ENCODE measurements at regions not wholly inside any gene's neighbourhood (a gene's known extent, or its start where the extent isn't known, plus 50 kb on each side); places are given as distances from the start of the nearest gene placed in this dataset.

DNA sequence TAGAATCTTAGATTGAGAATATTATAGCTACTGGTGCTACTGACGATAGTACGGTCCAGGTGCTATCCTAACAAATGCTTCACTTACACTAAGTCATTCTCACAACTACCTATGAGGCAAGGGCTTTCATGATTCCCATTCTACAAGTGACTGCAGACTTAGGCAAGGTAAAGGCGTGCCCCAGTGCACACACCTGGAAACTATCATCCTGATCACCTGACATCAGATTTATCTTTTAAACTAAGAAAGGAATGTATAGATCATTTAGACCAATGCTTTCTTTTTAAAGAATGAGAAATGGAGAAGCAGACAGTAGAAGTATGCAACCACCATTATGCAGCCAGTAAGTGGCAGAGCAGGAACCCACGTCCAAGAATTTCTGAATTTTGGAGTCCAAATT is 59.2 kb upstream of the LRRN1 start:
- no peak for FAIRE-seq
- ChIA-PET POLR2A (no interaction called here), CTCF (ENCODE audit: low intra/inter-chr PET ratio) (no interaction called here)
- no peak for TF ChIP-seq BRF1 (IDR thresholded peaks at IDR 0.05; ENCODE audit: borderline replicate concordance, extremely low read depth, insufficient read length)
- no peak for TF ChIP-seq POLR2AphosphoS2 (IDR thresholded peaks at IDR 0.05; ENCODE audit: low read length)
- TF ChIP-seq PTBP1 (IDR thresholded peaks at IDR 0.05; ENCODE audit: low read depth, low read length): no peak
- TF ChIP-seq MECOM (CRISPR knock-in tag; IDR thresholded peaks at IDR 0.05): no peak
- TF ChIP-seq ZBTB11 (CRISPR knock-in tag; IDR thresholded peaks at IDR 0.05): no peak
- TF ChIP-seq TGIF2 (CRISPR knock-in tag; IDR thresholded peaks at IDR 0.05): no peak
- no peak for TF ChIP-seq COPS2 (conservative IDR thresholded peaks at IDR 0.05)
- TF ChIP-seq CBX1 (IDR thresholded peaks at IDR 0.05; ENCODE audit: low read depth): no peak
- TF ChIP-seq JUNB (CRISPR knock-in tag; conservative IDR thresholded peaks at IDR 0.05): no peak
- no peak for TF ChIP-seq SREBF1 (IDR thresholded peaks at IDR 0.05; ENCODE audit: borderline replicate concordance, low read depth, low read length)
- no peak for TF ChIP-seq ZNF584 (CRISPR knock-in tag; IDR thresholded peaks at IDR 0.05; ENCODE audit: low read depth)
- TF ChIP-seq GATA2 (CRISPR knock-in tag; IDR thresholded peaks at IDR 0.05): no peak
- no peak for TF ChIP-seq ZNF133 (CRISPR knock-in tag; IDR thresholded peaks at IDR 0.05)
- TF ChIP-seq CGGBP1 (CRISPR knock-in tag; IDR thresholded peaks at IDR 0.05): no peak
- TF ChIP-seq STAT6 (CRISPR knock-in tag; IDR thresholded peaks at IDR 0.05): no peak
- no peak overlapping the region for H3K4me3 ChIP-seq
- H3K27ac ChIP-seq (ENCODE audit: extremely low read depth, low read depth, low read length): no peak overlapping the region
- in situ Hi-C loops (cut with MboI): no loop called here
- BruUV-seq (replicated peaks): no TSS peak
- H4K20me1 ChIP-seq (replicated peaks; ENCODE audit: control insufficient read depth, insufficient read depth, low read length): no peaks in the 10 kb centered on the region
- WGBS (ENCODE audit: insufficient coverage, low coverage, missing lambda C conversion rate): 0% methylated on average over 4 of the region's 4 CpGs
- no peaks in the 10 kb centered on the region for H3K27me3 ChIP-seq (ENCODE audit: control insufficient read depth in 2 of 2, insufficient read depth in 2 of 2, low read length in 2 of 2)
- no peaks in the 10 kb centered on the region for H3K36me3 ChIP-seq (ENCODE audit: control insufficient read depth, insufficient read depth, low read length)
- ATAC-seq: no peak
- no peaks in the 10 kb centered on the region for H3K79me2 ChIP-seq (ENCODE audit: control insufficient read depth, insufficient read depth, low read length)
- H3K4me1 ChIP-seq (replicated peaks in 1 of 2; ENCODE audit: control insufficient read depth in 2 of 2, insufficient read depth in 2 of 2, low read length in 2 of 2): no peaks in the 10 kb centered on the region
- intact Hi-C loops (cut with micrococcal nuclease): no loop called here
- 0 out of 2 replicates have a peak, but pooled peaks cover 2% of the 10 kb centered on the region for H3K9me3 ChIP-seq (replicated peaks; ENCODE audit: control insufficient read depth, insufficient read depth, low read depth, low read length)
- H2AFZ ChIP-seq (ENCODE audit: low read depth, low read length): no peak overlapping the region
- no peak for DNase-seq (ENCODE audit: extremely low read depth in 1 of 4, low spot score in 3 of 4)
- H3K9ac ChIP-seq (ENCODE audit: insufficient read depth in 1 of 2, low read depth in 2 of 2, low read length in 2 of 2): no peak overlapping the region
- no peaks in the 10 kb centered on the region for H3K9me1 ChIP-seq (ENCODE audit: control insufficient read depth, insufficient read depth, low read length)
- no peak overlapping the region for H3K4me2 ChIP-seq (ENCODE audit: insufficient read depth, low read length)

All from K562 (cell line).